Cardiac muscle cell (in vitro differentiated cells and primary cell): ENCODE measurements at regions not wholly inside any gene's neighbourhood (a gene's known extent, or its start where the extent isn't known, plus 50 kb on each side); places are given as distances from the start of the nearest gene placed in this dataset.

Source experiments
- DNase-seq, 2 donors: peaks; one replicate each; pipeline versions ENCODE4 v3.0.0 to v3.0.0-alpha.2; 2010 to 2017; ENCODE audit warnings: low read depth in 1 of 2, low spot score in 1 of 2
- H3K27ac ChIP-seq: fragments of 200-600 bp; sonication (generic); 2 replicates; pipeline ENCODE4 v1.5.1; 2016
- H3K27me3 ChIP-seq: fragments of 200-600 bp; sonication (generic); 2 replicates; pipeline ENCODE4 v1.6.0; 2016; ENCODE audit warnings: control low read depth
- H3K36me3 ChIP-seq: fragments of 200-600 bp; sonication (generic); 2 replicates; pipeline ENCODE4 v1.5.1; 2016; ENCODE audit warnings: control low read depth
- H3K4me1 ChIP-seq: fragments of 200-600 bp; sonication (generic); 2 replicates; pipeline ENCODE4 v1.8.1; 2017; ENCODE audit warnings: low read depth, mild to moderate bottlenecking, mixed run types
- H3K4me3 ChIP-seq: fragments of 200-600 bp; sonication (generic); 2 replicates; pipeline ENCODE4 v1.5.1; 2016; ENCODE audit warnings: mild to moderate bottlenecking
- H3K9me3 ChIP-seq: fragments of 200-600 bp; sonication (generic); 2 replicates; pipeline ENCODE4 v1.5.1; 2017; ENCODE audit warnings: low read depth, mild to moderate bottlenecking, control low read depth
- TF ChIP-seq, protein P1 (sequence below): IDR thresholded peaks from 2 replicates; pipeline ENCODE4 v1.5.1; 2012; ENCODE audit warnings: low read depth, mild to moderate bottlenecking, low read length

DNA sequence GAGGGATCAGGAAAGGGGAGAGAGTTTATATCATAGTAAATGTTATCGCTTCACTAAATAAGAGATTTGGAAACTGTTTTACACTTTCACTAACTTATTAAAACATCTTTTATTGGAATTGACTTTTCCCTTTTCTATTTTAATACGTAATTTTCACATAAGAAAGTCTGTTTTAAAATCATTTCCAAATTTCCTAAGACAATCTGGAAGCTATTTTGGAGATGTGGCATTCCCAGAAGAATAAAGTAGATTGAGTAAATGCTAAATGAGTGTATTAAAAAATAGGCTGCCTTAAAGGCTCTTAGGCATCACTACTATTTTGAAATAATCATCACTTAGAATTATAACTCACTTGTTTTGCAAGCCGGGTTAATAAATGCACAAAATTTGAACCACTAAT lies 763.5 kb downstream of the EDEM1 start:
- Histone ChIP-seq H3K27ac (no peak overlapping the region), H3K4me1 (no peaks in the 10 kb centered on the region), H3K27me3 (no peaks in the 10 kb centered on the region), H3K4me3 (no peak overlapping the region), H3K36me3 (no peaks in the 10 kb centered on the region), H3K9me3 (no peaks in the 10 kb centered on the region)
- TF ChIP-seq, protein P1, sequence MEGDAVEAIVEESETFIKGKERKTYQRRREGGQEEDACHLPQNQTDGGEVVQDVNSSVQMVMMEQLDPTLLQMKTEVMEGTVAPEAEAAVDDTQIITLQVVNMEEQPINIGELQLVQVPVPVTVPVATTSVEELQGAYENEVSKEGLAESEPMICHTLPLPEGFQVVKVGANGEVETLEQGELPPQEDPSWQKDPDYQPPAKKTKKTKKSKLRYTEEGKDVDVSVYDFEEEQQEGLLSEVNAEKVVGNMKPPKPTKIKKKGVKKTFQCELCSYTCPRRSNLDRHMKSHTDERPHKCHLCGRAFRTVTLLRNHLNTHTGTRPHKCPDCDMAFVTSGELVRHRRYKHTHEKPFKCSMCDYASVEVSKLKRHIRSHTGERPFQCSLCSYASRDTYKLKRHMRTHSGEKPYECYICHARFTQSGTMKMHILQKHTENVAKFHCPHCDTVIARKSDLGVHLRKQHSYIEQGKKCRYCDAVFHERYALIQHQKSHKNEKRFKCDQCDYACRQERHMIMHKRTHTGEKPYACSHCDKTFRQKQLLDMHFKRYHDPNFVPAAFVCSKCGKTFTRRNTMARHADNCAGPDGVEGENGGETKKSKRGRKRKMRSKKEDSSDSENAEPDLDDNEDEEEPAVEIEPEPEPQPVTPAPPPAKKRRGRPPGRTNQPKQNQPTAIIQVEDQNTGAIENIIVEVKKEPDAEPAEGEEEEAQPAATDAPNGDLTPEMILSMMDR, result no peak
- DNase-seq, result no peak

DNA sequence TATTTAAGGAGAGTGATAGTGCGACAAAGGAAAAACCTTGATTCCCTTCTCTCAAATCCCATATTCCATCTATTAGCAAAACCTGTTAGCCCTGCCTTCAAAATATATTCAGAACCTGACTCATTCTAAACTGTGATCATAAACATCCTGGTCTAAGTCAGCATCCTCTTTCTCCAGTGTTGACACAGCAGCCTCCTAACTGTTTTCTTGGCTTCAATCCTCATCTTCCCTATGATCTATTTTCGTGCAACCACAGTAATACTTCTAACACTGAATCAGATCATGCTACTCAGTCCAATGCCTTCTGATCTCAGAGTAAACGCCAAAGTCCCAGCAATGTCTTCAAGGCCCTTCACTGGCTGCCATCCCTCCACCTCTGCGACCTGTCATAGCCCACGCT lies 785.1 kb downstream of the EDEM1 start:
- no peaks in the 10 kb centered on the region for H3K9me3 ChIP-seq
- no peaks in the 10 kb centered on the region for H3K4me1 ChIP-seq
- no peak overlapping the region for H3K27ac ChIP-seq
- H3K36me3 ChIP-seq, result no peaks in the 10 kb centered on the region
- TF ChIP-seq, protein P1, result no peak
- H3K27me3 ChIP-seq, result no peaks in the 10 kb centered on the region
- H3K4me3 ChIP-seq, result no peak overlapping the region
- no peak for DNase-seq

DNA sequence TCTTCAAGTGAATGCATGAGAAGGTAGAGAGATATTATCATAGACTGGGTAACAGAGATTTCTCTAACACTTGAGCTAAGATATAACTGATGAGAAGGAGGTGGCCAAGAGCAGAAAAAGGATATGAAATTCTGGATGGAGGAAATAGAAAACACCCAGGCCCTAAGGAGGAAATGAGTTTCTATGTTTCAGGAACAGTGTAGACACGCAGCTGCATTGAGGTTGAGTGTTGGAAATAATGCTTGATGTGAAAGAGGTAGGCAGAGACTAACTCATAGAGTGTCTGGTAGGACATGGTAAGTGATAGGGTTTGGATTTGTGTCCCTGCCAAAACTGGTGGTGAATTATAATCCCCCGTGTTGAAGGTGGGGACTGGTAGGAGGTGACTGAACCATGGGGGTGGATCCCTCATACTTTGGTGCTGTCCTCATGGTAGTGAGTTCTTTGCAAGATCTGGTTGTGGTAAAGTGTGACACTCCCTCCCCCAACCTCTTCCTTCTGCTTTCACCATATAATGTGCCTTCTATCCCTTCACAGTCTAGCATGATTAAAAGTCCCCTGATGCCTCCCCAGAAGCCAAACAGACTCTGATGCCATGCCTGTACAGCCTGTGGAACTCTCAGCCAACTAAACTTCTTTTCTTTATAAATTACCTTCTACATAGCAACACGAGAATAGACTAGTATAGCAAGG lies 787.3 kb downstream of the EDEM1 start:
- H3K27me3 ChIP-seq, result no peaks in the 10 kb centered on the region
- no peaks in the 10 kb centered on the region for H3K4me1 ChIP-seq
- DNase-seq, result no peak
- no peaks in the 10 kb centered on the region for H3K36me3 ChIP-seq
- TF ChIP-seq, protein P1, result no peak
- H3K9me3 ChIP-seq, result no peaks in the 10 kb centered on the region
- H3K4me3 ChIP-seq, result no peak overlapping the region
- no peak overlapping the region for H3K27ac ChIP-seq

DNA sequence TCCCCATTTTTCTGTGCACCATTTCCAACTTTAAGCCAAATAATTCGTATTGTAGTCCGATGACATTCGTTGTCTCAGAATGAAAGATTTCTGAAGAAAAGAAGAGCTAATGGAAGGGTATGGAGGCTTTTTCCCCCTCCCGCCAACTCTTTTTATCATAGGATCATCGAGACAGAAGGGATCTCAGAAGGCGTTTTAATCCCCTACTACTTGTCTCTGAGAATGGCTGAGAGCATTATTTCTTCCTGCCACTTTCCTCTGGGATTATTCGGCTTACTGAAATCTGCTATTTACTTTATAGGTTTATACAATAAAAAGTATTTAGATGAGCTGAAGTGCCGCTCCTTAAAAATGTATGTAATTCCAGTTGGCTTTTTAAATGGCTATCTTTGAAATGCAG lies 789.8 kb downstream of the EDEM1 start:
- Histone ChIP-seq H3K27ac (no peak overlapping the region), H3K4me1 (no peaks in the 10 kb centered on the region), H3K27me3 (no peaks in the 10 kb centered on the region), H3K9me3 (no peaks in the 10 kb centered on the region), H3K4me3 (no peak overlapping the region), H3K36me3 (no peaks in the 10 kb centered on the region)
- TF ChIP-seq, protein P1, result no peak
- no peak for DNase-seq

DNA sequence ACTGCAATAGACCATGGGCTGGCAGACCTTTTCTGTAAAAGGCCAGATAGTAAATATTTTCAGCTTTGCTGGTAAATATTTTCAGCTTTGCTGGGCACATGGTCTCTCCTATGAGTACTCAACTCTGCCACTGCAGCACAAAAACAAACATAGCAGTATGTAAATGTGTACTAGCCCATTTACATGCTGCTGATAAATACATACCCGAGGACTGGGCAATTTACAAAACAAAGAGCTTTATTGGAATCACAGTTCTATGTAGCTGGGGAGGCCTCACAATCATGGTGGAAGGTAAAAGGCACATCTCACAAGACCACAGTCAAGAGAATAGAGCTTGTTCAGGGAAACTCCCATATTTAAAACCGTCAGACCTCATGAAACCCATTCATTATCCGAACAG lies 793.0 kb downstream of the EDEM1 start:
- Histone ChIP-seq H3K27me3 (no peaks in the 10 kb centered on the region), H3K4me3 (no peak overlapping the region), H3K9me3 (no peaks in the 10 kb centered on the region), H3K36me3 (no peaks in the 10 kb centered on the region), H3K27ac (no peak overlapping the region), H3K4me1 (no peaks in the 10 kb centered on the region)
- TF ChIP-seq, protein P1, result no peak
- DNase-seq, result no peak
